SU-DHL-6 (cell line): ENCODE measurements at regions not wholly inside any gene's neighbourhood (a gene's known extent, or its start where the extent isn't known, plus 50 kb on each side); places are given as distances from the start of the nearest gene placed in this dataset.

Experiments used
- H2AFZ ChIP-seq: fragments of 200-600 bp; sonication (generic); 2 replicates; pipeline ENCODE4 v1.6.1; 2014; ENCODE audit warnings: low read depth, mild to moderate bottlenecking, moderate library complexity, mixed read lengths, antibody characterized with exemption, low read length; ENCODE audit not compliant: severe bottlenecking
- H3F3A ChIP-seq: fragments of 200-600 bp; shearing (Covaris generic); 2 replicates; pipeline ENCODE4 v1.6.0; 2016; ENCODE audit warnings: antibody characterized with exemption, mild to moderate bottlenecking; ENCODE audit not compliant: insufficient read depth
- H3K27ac ChIP-seq: fragments of 200-600 bp; sonication (generic); 2 replicates; pipeline ENCODE4 v1.5.1; 2016; ENCODE audit warnings: low read depth, mild to moderate bottlenecking, low read length, moderate library complexity, mixed read lengths
- H3K27me3 ChIP-seq: fragments of 200-600 bp; sonication (generic), shearing (Covaris generic); 2 replicates; pipeline ENCODE4 v1.6.0; 2014; ENCODE audit warnings: mild to moderate bottlenecking, low read length
- H3K36me3 ChIP-seq: fragments of 200-600 bp; sonication (generic); 2 replicates; pipeline ENCODE4 v1.6.1; 2014; ENCODE audit warnings: mild to moderate bottlenecking, low read length, mixed read lengths
- H3K4me2 ChIP-seq: fragments of 300-600, 200-600 bp; shearing (Covaris generic), sonication (generic); 2 replicates; pipeline ENCODE4 v1.6.0; 2014; ENCODE audit warnings: low read length, low read depth, mild to moderate bottlenecking; ENCODE audit not compliant: poor library complexity, severe bottlenecking
- H3K4me3 ChIP-seq: fragments of 200-600 bp; sonication (generic); 2 replicates; pipeline ENCODE4 v1.5.1; 2014; ENCODE audit warnings: antibody characterized with exemption, low read length, mild to moderate bottlenecking, mixed read lengths; ENCODE audit not compliant: insufficient read depth, poor library complexity, severe bottlenecking
- H3K79me2 ChIP-seq: fragments of 200-600 bp; sonication (generic); 2 replicates; pipeline ENCODE4 v1.6.1; 2014; ENCODE audit warnings: mild to moderate bottlenecking, low read length, moderate library complexity; ENCODE audit not compliant: insufficient read depth
- H3K9ac ChIP-seq: fragments of 200-600 bp; sonication (generic); 2 replicates; pipeline ENCODE4 v1.7.0; 2014; ENCODE audit warnings: mild to moderate bottlenecking, low read length
- H3K9me2 ChIP-seq: fragments of 200-600 bp; sonication (generic); replicated peaks from 2 replicates; pipeline ENCODE4 v1.6.1; 2014; ENCODE audit warnings: low read length; ENCODE audit not compliant: insufficient read depth
- H3K9me3 ChIP-seq: fragments of 200-600 bp; sonication (generic); 2 replicates; pipeline ENCODE4 v1.6.1; 2014; ENCODE audit warnings: low read length, mixed read lengths; ENCODE audit not compliant: insufficient read depth
- H4K20me1 ChIP-seq: fragments of 200-600 bp; sonication (generic); 2 replicates; pipeline ENCODE4 v1.6.1; 2014; ENCODE audit warnings: low read depth, mild to moderate bottlenecking, antibody characterized with exemption, low read length, moderate library complexity, mixed read lengths
- CTCF ChIP-seq: fragments of 200-600 bp; sonication (generic); IDR thresholded peaks from one replicate; pipeline ENCODE4 v1.5.1; 2017; ENCODE audit warnings: antibody characterized with exemption, mild to moderate bottlenecking, low read length, moderate library complexity; ENCODE audit not compliant: insufficient read depth, poor library complexity, severe bottlenecking
- EZH2phosphoT487 ChIP-seq: fragments of 200-600 bp; sonication (generic), shearing (Covaris generic); conservative IDR thresholded peaks from 2 replicates; pipeline ENCODE4 v1.6.1; 2018; ENCODE audit warnings: mild to moderate bottlenecking, antibody characterized with exemption, low read length, moderate library complexity, mixed read lengths

GRCh38 chr16:64312980-64313379 is 808.9 kb downstream of the CDH11 start:
- Histone ChIP-seq H3K27me3 (no peaks in the 10 kb centered on the region), H3K36me3 (no peaks in the 10 kb centered on the region), H2AFZ (no peak overlapping the region), H3K79me2 (no peaks in the 10 kb centered on the region), H3K4me3 (no peak overlapping the region), H3K4me2 (no peak overlapping the region), H3K9me3 (peaks cover 6% of the 10 kb centered on the region; the same call in 1 of the 2 replicates), H3K9me2 (no peaks in the 10 kb centered on the region), H4K20me1 (no peaks in the 10 kb centered on the region), H3K9ac (no peak overlapping the region), H3K27ac (no peak overlapping the region), H3F3A (no peaks in the 10 kb centered on the region)
- TF ChIP-seq EZH2phosphoT487 (no peak), CTCF (no peak)

- Histone ChIP-seq H3K27ac (no peak overlapping the region), H3K4me2 (no peak overlapping the region), H3K9me3 (peaks cover 6% of the 10 kb centered on the region; the same call in 1 of the 2 replicates), H3K36me3 (no peaks in the 10 kb centered on the region), H4K20me1 (no peaks in the 10 kb centered on the region), H3K27me3 (no peaks in the 10 kb centered on the region), H3K4me3 (no peak overlapping the region), H3K9me2 (no peaks in the 10 kb centered on the region), H3F3A (no peaks in the 10 kb centered on the region), H3K79me2 (no peaks in the 10 kb centered on the region), H2AFZ (no peak overlapping the region), H3K9ac (no peak overlapping the region)
- no peak for TF ChIP-seq CTCF
- TF ChIP-seq EZH2phosphoT487 = no peak
These were observed 809.6 kb downstream of the CDH11 start for GRCh38 chr16:64312292-64312691.

GRCh38 chr16:64311241-64311640 is 810.6 kb downstream of the CDH11 start:
- H3K27ac ChIP-seq = no peak overlapping the region
- no peak overlapping the region for H3K4me3 ChIP-seq
- H4K20me1 ChIP-seq = no peaks in the 10 kb centered on the region
- H3K9me2 ChIP-seq = no peaks in the 10 kb centered on the region
- H3K9me3 ChIP-seq = peaks cover 6% of the 10 kb centered on the region; the same call in 1 of the 2 replicates
- no peaks in the 10 kb centered on the region for H3K79me2 ChIP-seq
- TF ChIP-seq EZH2phosphoT487 (no peak), CTCF (no peak)
- H3F3A ChIP-seq = no peaks in the 10 kb centered on the region
- H2AFZ ChIP-seq = no peak overlapping the region
- no peaks in the 10 kb centered on the region for H3K36me3 ChIP-seq
- no peak overlapping the region for H3K4me2 ChIP-seq
- no peak overlapping the region for H3K9ac ChIP-seq
- no peaks in the 10 kb centered on the region for H3K27me3 ChIP-seq
